Right forelimb (tissue), 1 donor: ENCODE measurements at regions not wholly inside any gene's neighbourhood (a gene's known extent, or its start where the extent isn't known, plus 50 kb on each side); places are given as distances from the start of the nearest gene placed in this dataset.

ENCODE experiments used
- DNase-seq: peaks from one replicate; pipeline ENCODE4 v3.0.0-alpha.2; 2018

- no peak for DNase-seq
Observed at GRCh38 chr5:73338256-73339050, 110.1 kb downstream of the FOXD1 start.

- no peak for DNase-seq
Observed at GRCh38 chr5:73337586-73338255, 110.9 kb downstream of the FOXD1 start.

- DNase-seq = no peak
Observed at GRCh38 chr5:73336366-73336765, 112.2 kb downstream of the FOXD1 start.

- no peak for DNase-seq
Observed at GRCh38 chr5:73333944-73334703, 114.5 kb downstream of the FOXD1 start.

- DNase-seq = no peak
Observed at GRCh38 chr5:73330613-73331012, 118.0 kb downstream of the FOXD1 start.

GRCh38 chr5:73328640-73329039 is 119.9 kb downstream of the FOXD1 start:
- DNase-seq = no peak

GRCh38 chr5:73327908-73328455 is 120.6 kb downstream of the FOXD1 start:
- no peak for DNase-seq

GRCh38 chr5:73325546-73325945 is 123.0 kb downstream of the FOXD1 start:
- DNase-seq = no peak

GRCh38 chr5:73323466-73323865 is 125.1 kb downstream of the FOXD1 start:
- DNase-seq = no peak

- no peak for DNase-seq
Observed at GRCh38 chr5:73322437-73323076, 126.0 kb downstream of the FOXD1 start.

GRCh38 chr5:73321757-73322436 is 126.7 kb downstream of the FOXD1 start:
- no peak for DNase-seq

- DNase-seq = no peak
Observed at GRCh38 chr5:73319036-73319435, 129.5 kb downstream of the FOXD1 start.

GRCh38 chr5:73318308-73318719 is 130.3 kb downstream of the FOXD1 start:
- no peak for DNase-seq

GRCh38 chr5:73317523-73317922 is 131.1 kb downstream of the FOXD1 start:
- DNase-seq = no peak

GRCh38 chr5:73314395-73315257 is 134.0 kb downstream of the FOXD1 start:
- DNase-seq = no peak

- no peak for DNase-seq
Observed at GRCh38 chr5:73312872-73313510, 135.6 kb downstream of the FOXD1 start.

GRCh38 chr5:73312146-73312871 is 136.3 kb downstream of the FOXD1 start:
- no peak for DNase-seq

GRCh38 chr5:73311291-73312110 is 137.1 kb downstream of the FOXD1 start:
- DNase-seq = peak; percentile 73
